H9 (cell line): ENCODE measurements at regions not wholly inside any gene's neighbourhood (a gene's known extent, or its start where the extent isn't known, plus 50 kb on each side); places are given as distances from the start of the nearest gene placed in this dataset.

Experiments used
- DNase-seq: peaks from one replicate; pipeline ENCODE4 v3.0.0-alpha.2; 2017
- H2AFZ ChIP-seq: one replicate; pipeline ENCODE4 v1.6.1; 2013; ENCODE audit warnings: mild to moderate bottlenecking, low read length, control low read depth, moderate library complexity
- H2AK5ac ChIP-seq: 2 replicates; pipeline ENCODE4 v1.6.1; 2013; ENCODE audit warnings: low read length, control low read depth, mixed read lengths; ENCODE audit not compliant: insufficient read length
- H2BK120ac ChIP-seq: one replicate; pipeline ENCODE4 v1.6.1; 2013; ENCODE audit warnings: low read depth, mild to moderate bottlenecking, low read length, control low read depth, inconsistent platforms; ENCODE audit not compliant: poor library complexity, severe bottlenecking
- H2BK12ac ChIP-seq: 2 replicates; pipeline ENCODE4 v1.6.1; 2013; ENCODE audit warnings: low read length, control low read depth, mixed read lengths, low read depth; ENCODE audit not compliant: insufficient read length
- H2BK15ac ChIP-seq: 2 replicates; pipeline ENCODE4 v1.6.1; 2013; ENCODE audit warnings: low read depth, low read length, control low read depth
- H2BK20ac ChIP-seq: one replicate; pipeline ENCODE4 v1.6.1; 2013; ENCODE audit warnings: low read depth, mild to moderate bottlenecking, low read length, control low read depth, inconsistent platforms; ENCODE audit not compliant: poor library complexity, severe bottlenecking
- H2BK5ac ChIP-seq: 2 replicates; pipeline ENCODE4 v1.6.1; 2013; ENCODE audit warnings: low read length, control low read depth, mixed read lengths; ENCODE audit not compliant: insufficient read length
- H3K14ac ChIP-seq: 2 replicates; pipeline ENCODE4 v1.6.1; 2013; ENCODE audit warnings: low read length, control low read depth; ENCODE audit not compliant: insufficient read depth
- H3K18ac ChIP-seq: 2 replicates; pipeline ENCODE4 v1.6.1; 2013; ENCODE audit warnings: low read depth, mild to moderate bottlenecking, mixed read lengths, low read length, control low read depth; ENCODE audit not compliant: insufficient read length
- H3K23ac ChIP-seq: 2 replicates; pipeline ENCODE4 v1.6.1; 2013; ENCODE audit warnings: low read length, control low read depth, mixed read lengths, low read depth; ENCODE audit not compliant: insufficient read length
- H3K23me2 ChIP-seq: 2 replicates; pipeline ENCODE4 v1.6.1; 2013; ENCODE audit warnings: low read depth, mild to moderate bottlenecking, mixed read lengths, low read length, control low read depth; ENCODE audit not compliant: insufficient read length, poor library complexity, severe bottlenecking
- H3K27ac ChIP-seq: 2 replicates; pipeline ENCODE4 v1.5.1; 2013; ENCODE audit warnings: low read length, control low read depth, mixed read lengths, low read depth; ENCODE audit not compliant: insufficient read length
- H3K27me3 ChIP-seq: 2 replicates; pipeline ENCODE4 v1.6.1; 2013; ENCODE audit warnings: low read length, control low read depth, inconsistent platforms; ENCODE audit not compliant: insufficient read depth
- H3K4ac ChIP-seq: 2 replicates; pipeline ENCODE4 v1.6.1; 2013; ENCODE audit warnings: low read depth, mild to moderate bottlenecking, control low read depth, inconsistent platforms, low read length, moderate library complexity
- H3K4me1 ChIP-seq: 2 replicates; pipeline ENCODE4 v1.6.1; 2013; ENCODE audit warnings: low read length, control low read depth, inconsistent platforms; ENCODE audit not compliant: insufficient read depth
- H3K4me2 ChIP-seq: 2 replicates; pipeline ENCODE4 v1.6.1; 2013; ENCODE audit warnings: low read length, control low read depth, mixed read lengths; ENCODE audit not compliant: insufficient read length, insufficient read depth
- H3K56ac ChIP-seq: 2 replicates; pipeline ENCODE4 v1.6.1; 2013; ENCODE audit warnings: low read depth, mild to moderate bottlenecking, mixed read lengths, low read length, control low read depth; ENCODE audit not compliant: insufficient read length
- H3K79me1 ChIP-seq: 2 replicates; pipeline ENCODE4 v1.6.1; 2013; ENCODE audit warnings: low read depth, mild to moderate bottlenecking, moderate library complexity, low read length, control low read depth, inconsistent platforms; ENCODE audit not compliant: insufficient read depth, poor library complexity, severe bottlenecking
- H3K79me2 ChIP-seq: 2 replicates; pipeline ENCODE4 v1.6.1; 2013; ENCODE audit warnings: low read length, control low read depth, inconsistent platforms; ENCODE audit not compliant: insufficient read depth
- H3K9ac ChIP-seq: 2 replicates; pipeline ENCODE4 v1.6.1; 2013; ENCODE audit warnings: low read length, control low read depth, mixed read lengths; ENCODE audit not compliant: insufficient read length; ENCODE audit errors: extremely low read depth
- H3K9me3 ChIP-seq: one replicate; pipeline ENCODE4 v1.6.1; 2013; ENCODE audit warnings: low read depth, low read length, inconsistent platforms; ENCODE audit not compliant: control insufficient read depth
- H3T11ph ChIP-seq: one replicate; pipeline ENCODE4 v1.6.1; 2013; ENCODE audit warnings: mild to moderate bottlenecking, low read length, control low read depth, inconsistent platforms
- H4K20me1 ChIP-seq: one replicate; pipeline ENCODE4 v1.6.1; 2013; ENCODE audit not compliant: control insufficient read depth, insufficient read length, insufficient read depth
- H4K5ac ChIP-seq: 2 replicates; pipeline ENCODE4 v1.6.1; 2013; ENCODE audit warnings: low read depth, mild to moderate bottlenecking, mixed read lengths, low read length, control low read depth; ENCODE audit not compliant: insufficient read length
- H4K8ac ChIP-seq: replicated peaks from 2 replicates; pipeline ENCODE4 v1.6.1; 2013; ENCODE audit warnings: low read length, control low read depth, mixed read lengths, low read depth; ENCODE audit not compliant: insufficient read length
- H4K91ac ChIP-seq: 2 replicates; pipeline ENCODE4 v1.6.1; 2013; ENCODE audit warnings: low read depth, mild to moderate bottlenecking, moderate library complexity, mixed read lengths, low read length, control low read depth; ENCODE audit not compliant: insufficient read length
- H3K27ac Mint-ChIP-seq, 3 experiments: 2 replicates in 2 of 3; 3 replicates in 1 of 3; pipeline ENCODE4 v1.8.0; 2020 to 2021; ENCODE audit warnings: mixed read lengths in 3 of 3, mild to moderate bottlenecking in 1 of 3, moderate library complexity in 1 of 3
- H3K27me3 Mint-ChIP-seq: 2 replicates; pipeline ENCODE4 v1.8.0; 2021; ENCODE audit warnings: low read depth, mild to moderate bottlenecking, moderate library complexity, mixed read lengths
- H3K36me3 Mint-ChIP-seq, 3 experiments: 2 replicates in 2 of 3; 3 replicates in 1 of 3; pipeline ENCODE4 v1.8.0; 2020 to 2021; ENCODE audit warnings: low read depth in 3 of 3, mixed read lengths in 3 of 3; ENCODE audit not compliant: insufficient read depth in 1 of 3
- H3K4me1 Mint-ChIP-seq, 2 experiments: 2 replicates each; pipeline ENCODE4 v1.8.0; 2020; ENCODE audit warnings: mixed read lengths in 2 of 2
- H3K4me3 Mint-ChIP-seq, 2 experiments: 2 replicates in 1 of 2; 3 replicates in 1 of 2; pipeline ENCODE4 v1.8.0; 2020 to 2021; ENCODE audit warnings: mild to moderate bottlenecking in 2 of 2, mixed read lengths in 2 of 2, moderate library complexity in 1 of 2
- H3K9me3 Mint-ChIP-seq, 2 experiments: 2 replicates in 1 of 2; 3 replicates in 1 of 2; pipeline ENCODE4 v1.8.0; 2020; ENCODE audit warnings: mild to moderate bottlenecking in 2 of 2, mixed read lengths in 2 of 2, moderate library complexity in 1 of 2
- WGBS: extraction: QIAGEN DNeasy Blood & Tissue Kit; methylation state at CpG from one replicate; pipeline ENCODE4 v1.1.7; 2013; ENCODE audit warnings: missing lambda C conversion rate, low lambda C conversion rate, mixed read lengths; ENCODE audit not compliant: insufficient read length; ENCODE audit errors: extremely low coverage; 5-methylcytosine and 5-hydroxymethylcytosine counted together
- TF ChIP-seq, protein P1 (sequence below): fragments of 200-600 bp; sonication (generic); conservative IDR thresholded peaks from 3 replicates; pipeline ENCODE4 v1.8.0; 2021; ENCODE audit warnings: antibody characterized with exemption, mild to moderate bottlenecking

GRCh38 chr13:89468081-89468480 lies 1796.9 kb downstream of the SLITRK5 start:
- no peak for DNase-seq
- Histone ChIP-seq H3K56ac (no peak overlapping the region), H3K9ac (no peak overlapping the region), H3K18ac (no peak overlapping the region), H3T11ph (no peak overlapping the region), H3K79me1 (no peaks in the 10 kb centered on the region), H3K14ac (no peak overlapping the region), H3K4ac (no peak overlapping the region), H2BK12ac (no peak overlapping the region), H3K27ac (no peak overlapping the region), H2BK20ac (no peak overlapping the region), H2AFZ (no peak overlapping the region), H4K20me1 (no peaks in the 10 kb centered on the region), H3K23ac (no peak overlapping the region), H2BK15ac (no peak overlapping the region), H3K27me3 (no peaks in the 10 kb centered on the region), H4K5ac (no peak overlapping the region), H2BK120ac (no peak overlapping the region), H2AK5ac (no peak overlapping the region), H3K23me2 (no peaks in the 10 kb centered on the region), H3K4me1 (no peaks in the 10 kb centered on the region), H4K91ac (no peak overlapping the region), H3K4me2 (no peak overlapping the region), H2BK5ac (no peak overlapping the region), H3K9me3 (no peaks in the 10 kb centered on the region), H4K8ac (no peak overlapping the region), H3K79me2 (no peaks in the 10 kb centered on the region)
- WGBS: no CpG with 5 or more reads among the region's 2 CpGs
- no peak overlapping the region for H3K27ac Mint-ChIP-seq
- no peak overlapping the region for H3K4me3 Mint-ChIP-seq
- no peaks in the 10 kb centered on the region for H3K27me3 Mint-ChIP-seq
- peaks cover 0 to 9% (median 0%) of the 10 kb centered on the region in 3 experiments; a peak in 2 of 7 replicates for H3K36me3 Mint-ChIP-seq
- TF ChIP-seq, protein P1, sequence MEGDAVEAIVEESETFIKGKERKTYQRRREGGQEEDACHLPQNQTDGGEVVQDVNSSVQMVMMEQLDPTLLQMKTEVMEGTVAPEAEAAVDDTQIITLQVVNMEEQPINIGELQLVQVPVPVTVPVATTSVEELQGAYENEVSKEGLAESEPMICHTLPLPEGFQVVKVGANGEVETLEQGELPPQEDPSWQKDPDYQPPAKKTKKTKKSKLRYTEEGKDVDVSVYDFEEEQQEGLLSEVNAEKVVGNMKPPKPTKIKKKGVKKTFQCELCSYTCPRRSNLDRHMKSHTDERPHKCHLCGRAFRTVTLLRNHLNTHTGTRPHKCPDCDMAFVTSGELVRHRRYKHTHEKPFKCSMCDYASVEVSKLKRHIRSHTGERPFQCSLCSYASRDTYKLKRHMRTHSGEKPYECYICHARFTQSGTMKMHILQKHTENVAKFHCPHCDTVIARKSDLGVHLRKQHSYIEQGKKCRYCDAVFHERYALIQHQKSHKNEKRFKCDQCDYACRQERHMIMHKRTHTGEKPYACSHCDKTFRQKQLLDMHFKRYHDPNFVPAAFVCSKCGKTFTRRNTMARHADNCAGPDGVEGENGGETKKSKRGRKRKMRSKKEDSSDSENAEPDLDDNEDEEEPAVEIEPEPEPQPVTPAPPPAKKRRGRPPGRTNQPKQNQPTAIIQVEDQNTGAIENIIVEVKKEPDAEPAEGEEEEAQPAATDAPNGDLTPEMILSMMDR: no peak
- peaks cover 1 to 7% of the 10 kb centered on the region in 2 experiments for H3K4me1 Mint-ChIP-seq
- H3K9me3 Mint-ChIP-seq: peaks cover 6 to 10% of the 10 kb centered on the region in 2 experiments; a peak in 3 of 5 replicates
